Astrocyte (in vitro differentiated cells and primary cell): ENCODE measurements at regions not wholly inside any gene's neighbourhood (a gene's known extent, or its start where the extent isn't known, plus 50 kb on each side); places are given as distances from the start of the nearest gene placed in this dataset.

Experiments used
- CTCF ChIP-seq: IDR thresholded peaks from 2 replicates; pipeline ENCODE4 v1.5.1; 2011; ENCODE audit warnings: low read depth, mild to moderate bottlenecking, inconsistent platforms, low read length, moderate library complexity; ENCODE audit not compliant: insufficient read depth
- EZH2 ChIP-seq: IDR thresholded peaks from 2 replicates; pipeline ENCODE4 v1.6.1; 2012; ENCODE audit warnings: mild to moderate bottlenecking, low read length, inconsistent platforms; ENCODE audit not compliant: insufficient read depth

DNA sequence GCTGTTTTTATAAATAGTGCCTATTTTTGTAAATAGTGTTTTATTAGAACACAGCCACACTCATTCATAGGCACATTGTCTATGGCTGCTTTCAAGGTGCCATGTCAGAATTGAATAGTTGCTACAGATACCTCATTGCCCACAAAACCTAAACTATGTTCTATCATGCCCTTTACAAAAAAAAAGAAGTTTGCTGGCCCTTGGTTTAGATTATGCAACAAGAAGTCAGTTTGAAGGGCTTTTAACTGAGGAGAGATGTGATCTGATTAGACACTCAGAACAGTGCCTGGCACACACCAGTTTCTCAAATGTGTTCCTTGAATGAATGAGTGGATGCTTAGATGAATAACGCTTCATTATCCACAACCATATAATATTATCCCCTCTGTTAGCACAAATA, 366.1 kb downstream of the MAFB start:
- no peak for TF ChIP-seq CTCF
- no peak for TF ChIP-seq EZH2
